Stimulated activated CD8-positive, alpha-beta memory T cell treated with anti-CD3 and anti-CD28 coated beads, Interleukin-15, amount 100 ng/mL, for 24 hours (primary cell): ENCODE measurements at regions not wholly inside any gene's neighbourhood (a gene's known extent, or its start where the extent isn't known, plus 50 kb on each side); places are given as distances from the start of the nearest gene placed in this dataset.

ENCODE experiments used
- DNase-seq: peaks from one replicate; pipeline ENCODE4 v3.0.0-alpha.2; 2020; ENCODE audit warnings: low read depth

DNA sequence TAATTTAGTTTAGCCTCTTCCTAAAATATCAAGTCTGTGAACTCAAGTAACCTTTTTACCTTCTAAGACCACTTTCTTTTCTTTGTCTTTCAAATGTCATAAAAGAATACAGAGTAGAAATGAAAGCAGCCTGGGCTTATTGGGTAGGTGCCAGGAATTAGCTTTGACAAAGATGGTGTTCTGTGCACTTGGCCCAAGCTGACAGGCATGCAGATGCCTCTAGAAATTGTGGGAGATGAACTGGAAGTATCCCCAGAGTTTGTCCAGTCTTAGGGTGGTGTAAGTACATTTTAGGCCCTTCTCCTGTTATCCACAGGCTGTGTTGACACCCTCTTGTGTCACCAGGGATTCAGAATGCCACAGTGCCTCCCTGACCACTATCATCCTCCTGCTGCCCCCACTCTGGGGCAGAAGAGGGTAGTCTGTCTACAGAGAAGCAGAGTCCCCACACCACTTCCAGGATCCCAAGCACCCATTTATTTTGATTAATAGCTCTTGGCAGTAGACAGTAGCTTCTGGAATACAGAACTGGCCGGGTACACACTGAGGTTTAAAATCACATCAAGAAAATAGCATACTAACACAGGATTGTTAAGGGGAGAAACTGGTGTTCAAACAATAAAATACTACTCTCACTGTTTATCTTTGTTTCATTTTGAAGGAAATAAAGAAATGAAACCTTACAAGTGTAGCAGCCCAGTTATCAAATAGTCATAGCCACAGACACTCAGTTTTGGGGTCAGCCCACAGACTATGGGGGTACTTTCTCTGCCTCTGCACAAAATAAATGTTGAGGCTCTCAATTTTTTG is 343.2 kb downstream of the KCNRG start:
- no peak for DNase-seq

DNA sequence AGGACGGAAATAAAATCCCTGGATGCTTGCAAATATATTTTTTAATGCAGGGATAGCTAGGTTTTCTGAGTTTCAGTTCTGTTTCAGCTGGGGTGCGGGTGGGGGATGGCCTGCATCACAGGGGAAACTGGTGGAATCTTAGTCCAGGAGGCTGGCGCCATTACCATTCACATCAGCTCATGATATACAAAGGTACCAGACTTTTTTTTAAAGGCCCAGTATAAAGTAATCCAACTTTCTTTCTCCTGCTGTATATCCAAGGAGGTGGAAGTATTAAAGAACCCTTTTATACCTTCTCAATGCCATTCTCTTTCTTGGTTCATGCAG is 343.8 kb downstream of the KCNRG start:
- no peak for DNase-seq

DNA sequence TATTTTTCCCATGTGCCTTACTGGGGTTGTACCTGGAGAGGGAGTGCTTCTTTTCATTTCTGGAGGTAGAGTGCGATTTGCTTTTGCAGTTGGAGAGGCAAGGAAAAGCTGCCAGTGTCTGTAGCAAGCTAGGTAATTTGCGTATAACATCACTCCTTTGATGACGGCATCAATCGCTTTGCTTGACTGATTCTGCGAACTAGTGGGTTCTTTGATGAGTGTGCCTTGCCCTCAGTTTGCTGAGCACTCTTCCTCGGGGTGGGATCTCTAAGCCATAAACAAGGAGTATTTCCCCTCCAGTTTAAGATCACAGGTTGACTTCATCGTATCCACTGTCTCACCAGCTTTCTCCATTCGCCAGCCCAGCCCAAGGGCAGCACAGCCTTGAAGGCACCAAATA is 344.5 kb downstream of the KCNRG start:
- no peak for DNase-seq

DNA sequence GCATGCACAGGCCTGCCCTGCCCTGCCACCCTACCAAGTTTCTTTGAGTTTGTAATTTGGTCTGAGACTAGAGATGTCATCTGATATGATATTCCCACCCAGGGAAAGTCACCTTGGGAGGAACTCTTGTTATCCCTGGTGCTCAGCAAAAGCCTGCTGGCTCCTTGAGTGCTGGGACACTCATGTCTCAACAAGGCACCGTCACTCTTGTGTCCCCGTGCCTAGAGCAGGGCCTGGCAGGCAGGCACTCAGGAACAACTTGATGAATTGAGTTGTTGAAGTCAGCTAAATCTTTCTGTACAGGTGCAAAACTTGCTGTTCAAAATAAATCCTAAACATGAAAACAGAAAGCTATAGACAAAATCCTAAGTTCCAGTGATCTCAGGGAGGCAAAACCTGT is 345.4 kb downstream of the KCNRG start:
- DNase-seq, result no peak

DNA sequence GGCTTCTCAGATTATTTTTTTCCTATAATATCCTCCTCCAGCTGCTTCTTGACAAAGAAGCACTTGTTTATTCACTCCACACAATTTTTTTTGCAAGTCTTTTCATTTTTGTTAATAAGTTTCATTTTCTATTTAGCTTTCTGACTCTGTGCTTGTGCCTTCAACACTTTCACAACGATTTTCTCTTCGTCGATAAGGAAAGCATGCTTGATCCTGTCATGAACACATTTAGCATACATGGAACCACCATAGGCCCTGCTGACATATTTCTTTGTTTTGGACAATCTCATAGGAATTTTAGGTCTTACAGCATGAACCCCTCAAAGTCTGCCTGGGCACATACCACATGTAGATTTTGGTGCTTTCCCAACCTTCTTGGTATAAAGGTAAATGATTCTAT is 346.0 kb downstream of the KCNRG start:
- DNase-seq, result no peak

DNA sequence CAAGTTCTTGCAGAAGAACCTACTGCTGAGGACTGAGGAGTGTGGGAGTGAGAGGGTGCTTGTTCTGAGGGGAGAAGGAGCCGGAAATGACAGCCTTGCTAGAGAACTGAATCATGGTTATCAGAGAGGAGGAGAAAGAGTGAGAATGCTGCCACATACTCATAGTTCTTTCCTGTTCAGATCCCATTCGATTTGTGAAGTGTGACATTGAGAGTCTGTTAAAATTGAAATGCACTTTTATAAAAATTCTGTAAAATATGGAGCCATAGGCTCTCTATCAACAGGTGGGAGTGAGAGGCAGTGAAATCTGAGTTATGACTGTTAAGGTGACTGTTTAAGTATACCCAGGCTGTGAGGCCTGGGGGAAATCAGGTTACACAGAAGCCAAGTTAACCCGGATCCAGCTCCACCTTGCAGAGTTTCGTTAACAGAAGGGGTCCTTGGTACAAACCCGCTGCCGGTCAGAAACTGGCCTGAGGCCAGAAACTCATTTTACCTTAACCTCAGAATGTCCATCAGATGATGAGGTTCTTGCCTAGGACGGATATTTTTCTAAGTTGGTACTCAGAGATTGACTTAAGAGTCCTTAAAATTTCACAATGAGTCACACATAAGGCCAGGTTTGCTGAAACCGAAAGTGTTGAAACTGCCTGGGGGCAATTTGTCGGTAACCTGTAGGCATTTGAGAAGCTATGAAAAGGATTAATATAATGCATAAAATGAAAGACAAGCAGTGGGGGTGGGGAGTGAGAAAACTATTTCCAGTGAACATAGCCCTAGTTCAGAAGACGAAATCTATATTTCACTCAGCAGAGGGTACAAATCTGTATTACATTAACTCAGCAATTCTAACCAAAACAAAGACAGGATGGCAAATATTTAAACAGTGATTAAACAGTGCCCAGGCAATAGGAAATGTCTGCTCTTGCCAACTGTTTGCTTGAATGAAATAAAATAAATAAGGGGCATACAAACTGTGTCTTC is 350.5 kb downstream of the KCNRG start:
- DNase-seq, result no peak

DNA sequence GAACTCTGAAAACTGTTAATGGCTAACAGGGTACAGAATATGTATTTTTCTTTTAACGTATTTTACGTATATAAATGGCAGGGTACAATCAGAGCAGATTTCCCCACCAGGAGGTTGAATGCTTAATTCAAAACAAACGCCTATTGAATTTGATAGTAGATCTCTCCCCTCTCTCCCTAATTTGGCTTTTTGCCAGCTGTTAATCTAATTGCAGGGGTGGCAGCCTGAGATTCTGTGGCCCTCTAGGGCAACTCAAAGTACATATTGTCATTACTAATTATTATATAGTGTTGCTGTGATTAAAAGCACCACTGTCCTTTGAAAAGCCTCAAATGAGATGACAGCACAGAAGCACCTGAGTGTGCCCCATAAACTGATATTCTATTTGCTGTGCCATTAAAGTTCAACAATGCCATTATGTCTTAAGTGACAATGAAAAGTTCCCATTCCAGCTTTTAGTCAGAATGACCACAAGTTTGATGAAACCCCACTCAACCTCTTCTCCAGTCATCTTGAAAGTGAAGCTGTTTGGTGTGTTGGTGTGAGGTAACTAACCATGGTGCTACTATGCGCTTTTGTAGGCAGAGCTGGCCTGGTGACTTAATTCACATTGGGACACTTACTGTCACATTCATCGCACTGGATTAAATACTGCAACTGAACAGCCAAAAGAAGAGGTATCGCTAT is 351.4 kb downstream of the KCNRG start:
- no peak for DNase-seq

DNA sequence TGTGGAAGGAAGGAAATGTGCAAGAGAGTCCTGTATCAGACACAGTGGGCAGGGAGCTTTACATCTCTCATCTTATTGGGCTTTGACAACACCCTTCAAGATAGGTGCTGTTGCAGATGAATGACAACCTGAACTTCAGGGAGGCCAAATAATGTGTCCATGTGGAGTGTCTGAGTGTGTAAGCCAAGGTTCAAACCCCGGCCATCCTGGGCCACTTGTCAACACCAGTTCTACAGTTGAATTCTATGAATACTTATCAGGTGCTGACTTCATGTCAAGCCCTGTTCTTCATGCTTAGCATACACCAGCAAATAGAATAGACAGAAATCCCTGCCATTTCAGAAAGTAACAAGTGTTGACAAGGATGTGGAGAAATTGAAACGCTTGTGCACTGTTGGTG is 354.4 kb downstream of the KCNRG start:
- DNase-seq, result no peak

DNA sequence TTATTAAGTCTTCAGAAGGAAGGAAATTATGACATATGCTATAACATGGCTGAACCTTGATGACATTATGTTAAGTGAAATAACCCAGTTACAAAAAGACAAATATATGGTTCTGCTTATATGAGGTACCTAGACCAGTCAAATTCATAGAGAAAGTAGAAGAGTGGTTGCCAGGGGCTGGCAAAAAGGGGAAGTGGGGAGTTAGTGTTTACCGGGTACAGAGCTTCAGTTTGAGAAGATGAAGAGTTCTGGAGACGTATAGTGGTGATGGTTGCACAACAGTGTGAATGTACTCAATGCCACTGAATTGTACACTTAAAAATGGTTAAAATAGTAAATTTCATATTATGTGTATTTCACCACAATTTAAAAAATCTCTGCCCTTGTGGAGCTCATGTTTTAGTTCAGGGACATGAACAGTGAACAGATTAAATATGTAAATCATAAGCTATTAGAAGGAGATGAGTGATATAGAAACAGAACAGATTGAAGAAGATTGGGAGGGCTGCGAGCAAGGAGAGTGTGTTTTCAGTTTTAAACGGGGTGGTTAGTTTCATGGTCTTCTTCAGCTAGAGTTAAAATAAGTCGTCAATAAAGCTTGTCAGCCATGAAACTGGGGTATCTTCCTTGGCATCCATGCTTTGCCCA is 355.2 kb downstream of the KCNRG start:
- DNase-seq, result no peak

DNA sequence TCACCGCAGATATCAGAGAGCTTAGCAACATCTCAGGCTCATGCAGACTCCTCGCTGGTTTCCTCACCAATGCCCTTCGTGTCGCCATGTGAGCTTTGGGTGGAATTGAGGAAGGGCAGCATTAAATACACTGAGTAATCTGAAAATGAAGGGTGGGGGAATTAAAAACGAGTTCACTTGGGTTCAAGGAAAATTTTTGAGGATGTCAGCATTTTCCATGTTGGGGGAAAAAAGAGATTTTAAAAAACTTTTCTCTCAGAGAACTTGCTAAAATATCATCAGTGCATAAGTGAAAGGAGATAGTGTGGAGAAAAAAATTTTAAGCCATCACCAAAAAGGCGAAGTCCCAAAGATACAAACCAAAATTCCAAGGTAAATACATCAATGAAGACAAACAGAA is 359.3 kb downstream of the KCNRG start:
- DNase-seq, result no peak

DNA sequence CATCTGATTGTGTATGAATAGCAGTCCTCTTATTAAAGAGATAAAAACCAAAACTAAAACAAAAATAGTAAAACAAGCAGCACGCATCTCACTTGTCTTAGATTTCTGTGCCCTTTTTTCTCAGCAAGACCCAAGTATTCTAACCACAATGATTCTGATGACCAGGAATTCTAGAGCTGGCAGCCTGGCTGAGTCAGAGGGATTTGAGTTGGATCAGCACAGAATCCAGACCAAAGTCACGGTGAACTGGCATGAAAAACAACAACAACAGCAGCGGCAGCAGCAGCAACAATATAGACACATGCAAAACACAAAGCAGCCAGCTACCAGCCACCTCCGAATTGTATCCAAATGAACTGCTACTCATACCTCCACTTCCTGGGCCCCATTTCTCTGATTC is 360.5 kb downstream of the KCNRG start:
- DNase-seq, result no peak

DNA sequence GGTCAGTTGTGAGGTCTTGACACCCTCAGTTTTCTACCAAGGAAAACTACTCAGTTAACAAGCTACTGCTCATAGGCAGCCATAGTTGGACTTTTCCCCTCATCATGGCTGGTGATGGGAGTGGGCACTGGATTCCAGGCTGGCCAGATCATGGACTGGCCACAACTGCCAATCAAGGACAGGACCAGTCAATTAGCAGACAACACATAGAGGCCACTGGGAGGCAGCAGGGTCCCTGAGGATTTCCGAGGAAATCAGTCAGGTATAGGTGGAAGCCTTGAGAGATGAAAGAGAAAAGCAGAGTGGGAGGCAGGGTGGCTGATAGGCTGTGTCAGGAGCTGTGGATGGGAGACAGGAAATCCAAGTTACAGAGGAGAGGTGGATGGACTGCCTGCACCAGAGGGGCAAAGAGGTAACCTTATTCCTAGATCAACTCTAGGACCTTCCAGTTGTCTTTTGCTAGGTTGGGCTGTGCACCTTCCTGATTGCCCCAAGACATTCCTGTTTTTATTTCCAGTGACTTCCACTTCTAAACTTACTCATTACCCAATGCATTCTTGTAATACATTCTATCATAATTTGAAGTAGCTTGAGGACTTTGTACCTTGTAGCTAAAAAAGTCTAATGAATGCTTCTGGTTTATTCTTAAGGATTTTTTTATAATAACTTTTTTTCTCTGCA is 361.8 kb downstream of the KCNRG start:
- DNase-seq, result no peak

DNA sequence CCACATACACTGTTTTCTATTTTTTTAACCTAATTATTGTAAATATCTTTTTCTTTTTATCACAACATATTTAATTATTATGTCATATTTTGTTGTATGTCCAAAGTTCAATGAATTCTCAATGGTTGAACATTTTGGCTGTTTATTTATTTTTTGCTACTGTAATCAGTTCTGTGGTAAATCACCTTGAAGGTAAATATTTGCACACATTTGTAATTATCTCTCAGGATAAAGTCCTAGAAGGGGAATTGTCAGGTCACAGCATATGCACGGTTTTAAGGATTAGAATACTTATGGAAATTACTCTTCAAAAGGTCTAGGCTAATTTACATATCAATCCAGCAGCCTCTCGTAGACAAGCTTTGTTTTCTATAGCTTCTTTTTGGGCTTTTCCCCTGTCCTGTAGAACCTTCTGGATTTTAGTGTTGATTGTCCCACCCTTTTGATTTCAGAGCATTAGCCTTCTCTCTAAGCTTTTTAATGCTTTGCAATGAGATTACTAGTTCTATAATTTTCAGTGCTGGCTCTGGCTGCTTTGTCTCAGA is 362.6 kb downstream of the KCNRG start:
- DNase-seq, result no peak

DNA sequence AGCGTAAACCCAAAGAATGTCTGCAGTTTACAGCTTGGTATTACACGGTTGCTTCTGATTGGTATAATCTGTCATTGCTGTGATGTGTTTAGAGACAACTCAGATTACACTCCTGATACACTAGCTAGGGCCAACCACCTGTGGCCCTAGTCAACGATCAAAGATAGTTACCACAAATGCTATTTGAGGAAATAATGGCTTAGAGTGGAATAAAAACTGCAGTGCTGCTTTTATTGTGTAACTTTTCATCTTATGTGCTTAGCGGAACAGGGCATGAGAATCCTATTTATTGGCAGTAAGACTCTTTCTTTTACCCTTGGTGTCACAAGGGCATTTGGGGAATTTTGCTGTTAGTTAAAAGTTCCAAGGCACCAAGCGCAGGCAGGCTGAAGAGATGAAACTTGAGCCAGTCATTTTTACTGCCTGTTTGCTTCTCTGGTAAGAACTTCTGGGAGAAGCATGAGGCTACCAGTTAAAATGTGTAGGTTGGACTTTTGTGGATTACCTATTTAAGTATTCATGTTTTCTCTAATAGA is 363.3 kb downstream of the KCNRG start:
- DNase-seq, result no peak

DNA sequence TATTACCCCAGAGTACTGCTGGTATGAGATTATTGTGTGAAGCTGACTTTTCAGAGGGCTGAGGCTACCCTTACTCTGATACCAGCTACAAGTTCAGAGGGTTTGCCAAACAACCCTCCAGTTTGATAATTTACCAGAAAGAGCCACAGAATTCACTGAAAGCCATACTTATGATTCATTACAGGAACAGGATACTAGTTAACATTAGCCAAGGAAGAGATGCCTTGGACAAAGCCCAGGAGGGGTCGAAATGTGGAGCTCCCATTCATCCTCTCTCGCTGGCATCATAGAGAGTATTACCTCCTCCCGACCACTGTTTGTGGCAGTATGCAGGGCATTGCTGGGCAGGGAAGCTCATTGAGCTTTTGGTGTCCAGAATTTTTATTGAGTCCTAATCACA is 364.3 kb downstream of the KCNRG start:
- DNase-seq, result no peak

DNA sequence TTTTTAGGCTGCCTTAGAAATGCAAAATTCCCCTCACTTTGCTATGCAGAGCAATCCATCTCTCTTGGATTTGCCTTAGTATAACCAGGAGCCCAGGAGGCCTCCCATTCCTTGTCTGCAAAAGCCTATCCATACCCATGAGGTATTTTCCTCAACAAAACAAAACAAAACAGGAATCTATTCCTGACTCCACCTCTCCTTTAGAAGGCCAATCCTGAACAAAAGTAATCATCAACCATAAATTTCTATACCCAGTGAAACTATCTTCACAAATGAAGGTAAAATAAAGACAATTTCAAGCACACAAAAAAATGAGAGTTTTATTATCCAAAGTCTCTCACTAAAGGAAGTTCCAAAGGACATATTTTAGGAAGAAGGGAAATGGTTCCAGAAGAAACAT is 365.7 kb downstream of the KCNRG start:
- no peak for DNase-seq

DNA sequence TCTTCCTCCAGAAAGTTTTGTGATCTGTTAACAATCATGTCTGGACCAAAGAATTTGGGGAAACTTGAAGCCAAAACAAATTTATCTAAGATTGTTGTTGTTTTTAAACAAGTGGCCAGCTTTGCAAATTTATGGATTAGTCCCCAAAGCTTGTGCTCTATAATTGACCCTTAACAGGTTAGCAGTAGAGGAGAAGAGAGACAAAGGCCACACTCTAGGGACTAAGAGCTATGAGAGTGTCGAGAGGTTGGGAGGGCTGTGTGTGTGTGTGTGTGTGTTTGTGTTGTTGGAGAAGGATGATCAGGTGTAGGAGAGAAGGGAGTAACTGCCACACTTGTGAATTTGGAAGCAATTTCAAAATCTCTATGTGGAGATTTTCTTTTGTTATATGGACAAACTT is 367.3 kb downstream of the KCNRG start:
- DNase-seq, result no peak

DNA sequence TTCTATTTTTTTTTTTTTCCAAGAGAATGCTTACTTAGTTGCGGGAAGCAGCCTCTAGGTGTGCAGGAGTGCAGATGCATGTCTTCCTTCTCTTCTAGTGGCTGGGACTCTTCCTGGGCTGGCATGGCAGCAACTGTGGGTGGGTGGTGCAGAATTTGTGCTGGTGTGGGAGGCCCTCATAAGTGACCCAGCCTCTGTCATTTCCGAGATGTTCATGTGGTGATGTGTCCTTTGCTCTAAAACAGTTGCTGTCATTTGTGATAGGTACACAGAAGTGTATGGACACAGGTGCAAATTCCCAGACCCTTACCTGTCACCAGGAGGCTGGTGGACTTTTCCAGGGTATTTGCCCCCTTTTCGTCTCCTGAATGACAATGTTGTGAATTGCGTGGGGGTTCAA is 367.7 kb downstream of the KCNRG start:
- no peak for DNase-seq

DNA sequence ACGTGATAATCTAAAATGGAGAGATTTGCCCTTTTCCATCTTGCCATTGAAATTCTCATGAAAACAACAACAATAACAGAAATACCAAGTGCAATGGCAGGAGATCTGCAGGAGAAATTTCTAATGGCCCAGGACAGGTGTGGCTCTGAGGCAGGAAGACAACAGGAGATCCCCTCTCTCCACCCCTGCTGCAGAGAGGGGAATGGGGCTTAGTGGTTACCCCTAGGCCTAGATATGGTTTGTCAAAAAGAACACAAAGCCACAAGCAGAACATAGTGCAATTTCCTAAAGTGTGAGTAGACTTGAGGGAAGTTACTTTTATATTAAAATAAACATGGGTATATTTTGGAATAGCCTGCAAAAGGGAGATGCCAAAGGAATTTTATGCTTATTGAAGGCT is 369.5 kb downstream of the KCNRG start:
- no peak for DNase-seq

DNA sequence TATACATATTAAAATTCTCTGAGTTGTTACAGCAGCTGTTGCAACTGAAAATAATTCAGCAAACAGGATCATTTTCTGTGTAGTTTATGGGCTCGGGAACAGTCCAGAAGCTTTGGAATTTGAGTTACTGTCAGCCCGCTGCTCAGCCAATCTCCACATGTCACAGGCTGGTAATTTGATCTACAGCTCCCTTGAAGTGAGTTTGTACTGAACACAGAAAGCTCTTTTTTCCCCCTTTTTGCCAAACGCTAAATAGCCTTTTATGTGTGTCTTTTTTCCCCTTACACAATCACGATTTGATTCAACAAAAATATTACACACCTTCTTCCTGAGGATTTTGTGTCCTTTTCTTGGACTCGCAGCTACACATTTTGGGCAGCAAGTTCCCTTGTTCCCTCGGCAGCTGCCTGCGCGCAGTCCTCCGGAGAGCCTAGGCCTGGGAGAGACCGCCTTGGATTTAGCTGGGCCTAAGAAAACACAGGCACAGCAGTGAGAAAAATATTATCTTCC is 371.4 kb downstream of the KCNRG start:
- DNase-seq, result no peak

DNA sequence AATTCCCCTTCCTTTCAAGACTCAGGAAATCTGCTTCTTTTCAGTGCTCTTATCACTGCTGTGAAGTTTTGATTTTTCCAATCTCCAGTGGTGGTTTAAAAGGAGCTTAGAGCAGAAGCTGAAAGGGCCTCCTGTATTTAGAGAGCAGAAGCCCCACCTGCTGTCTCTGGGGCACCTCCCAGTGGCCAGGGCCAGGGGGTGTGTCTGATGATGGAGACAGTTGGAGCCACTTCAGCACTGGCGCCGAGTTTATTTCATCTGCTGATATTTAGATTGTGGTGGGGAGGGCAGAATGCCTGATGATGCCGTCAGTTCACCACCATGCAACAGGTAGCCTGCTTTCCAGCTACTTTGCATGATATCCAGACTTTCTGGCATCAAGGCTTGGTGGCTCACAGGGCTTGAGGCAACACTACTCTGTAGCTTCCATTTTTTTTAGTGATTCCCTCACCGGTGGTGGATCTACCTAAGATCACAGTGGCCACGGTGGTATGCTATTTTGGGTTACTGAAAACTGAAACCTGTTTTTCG is 371.9 kb downstream of the KCNRG start:
- no peak for DNase-seq
